ENCODE measurements at regions not wholly inside any gene's neighbourhood (a gene's known extent, or its start where the extent isn't known, plus 50 kb on each side); places are given as distances from the start of the nearest gene placed in this dataset.

- TF ChIP-seq CTCF (IDR thresholded peaks at IDR 0.05) (no peak), POLR2AphosphoS5 (IDR thresholded peaks at IDR 0.05) (no peak), POLR2A (IDR thresholded peaks at IDR 0.05) (no peak)
Measured at GRCh38 chr14:46325157-46325556, 326.4 kb downstream of the RPL10L start.
